GM12892 (cell line): ENCODE measurements at regions not wholly inside any gene's neighbourhood (a gene's known extent, or its start where the extent isn't known, plus 50 kb on each side); places are given as distances from the start of the nearest gene placed in this dataset.

Source experiments
- POLR2AphosphoS5 ChIP-seq: IDR thresholded peaks from 2 replicates; pipeline ENCODE4 v1.6.1; 2011; ENCODE audit warnings: low read depth, low read length, control low read depth
- TAF1 ChIP-seq: IDR thresholded peaks from 2 replicates; pipeline ENCODE4 v1.6.1; 2011; ENCODE audit warnings: low read depth, mild to moderate bottlenecking, control low read depth, low read length, borderline replicate concordance

DNA sequence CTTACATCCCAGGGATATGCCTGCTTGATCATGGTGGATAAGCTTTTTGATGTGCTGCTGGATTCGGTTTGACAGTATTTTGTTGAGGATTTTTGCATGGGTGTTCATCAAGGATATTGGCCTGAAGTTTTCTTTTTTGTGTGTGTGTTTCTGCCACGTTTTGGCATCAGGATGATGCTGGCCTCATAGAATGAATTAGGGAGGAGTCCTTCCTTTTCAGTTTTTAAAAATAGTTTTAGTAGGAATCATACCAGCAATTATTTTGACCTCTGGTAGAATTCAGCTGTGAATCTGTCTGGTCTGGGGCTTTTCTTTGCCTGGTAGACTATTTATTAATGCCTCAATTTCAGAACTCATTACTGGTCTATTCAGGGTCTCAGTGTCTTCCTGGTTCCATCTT, 362.4 kb downstream of the JRKL start:
- TF ChIP-seq POLR2AphosphoS5: no peak
- no peak for TF ChIP-seq TAF1
